ENCODE measurements at regions not wholly inside any gene's neighbourhood (a gene's known extent, or its start where the extent isn't known, plus 50 kb on each side); places are given as distances from the start of the nearest gene placed in this dataset.

GRCh38 chr13:61761690-61762089, 346.0 kb upstream of the PCDH20 start:
- ChIA-PET CTCF (no interaction called here), POLR2A (no interaction called here)
- H3K4me2 ChIP-seq (ENCODE audit: insufficient read depth, low read length), result no peak overlapping the region
- no peak for TF ChIP-seq MYC (IDR thresholded peaks at IDR 0.05; ENCODE audit: low read depth, low read length)
- TF ChIP-seq POLR2A (IDR thresholded peaks at IDR 0.05; ENCODE audit: low read depth, low read length), result no peak
- no peak for TF ChIP-seq EZH2 (IDR thresholded peaks at IDR 0.05; ENCODE audit: borderline replicate concordance, low read depth, low read length, severe bottlenecking)
- no peak for TF ChIP-seq GATA2 (IDR thresholded peaks at IDR 0.05; ENCODE audit: insufficient read depth, insufficient read length, low read depth, low read length)
- TF ChIP-seq JUN (IDR thresholded peaks at IDR 0.05; ENCODE audit: borderline replicate concordance, insufficient read depth, insufficient read length, low read depth), result no peak
- no peak for TF ChIP-seq POLR2AphosphoS5 (IDR thresholded peaks at IDR 0.05; ENCODE audit: insufficient read depth, low read depth, low read length)
- TF ChIP-seq CTCF (IDR thresholded peaks at IDR 0.05; ENCODE audit: extremely low read depth in 1 of 2, insufficient read depth in 1 of 2, low read depth in 1 of 2, low read length in 2 of 2), result no peak
- TF ChIP-seq, protein P1, sequence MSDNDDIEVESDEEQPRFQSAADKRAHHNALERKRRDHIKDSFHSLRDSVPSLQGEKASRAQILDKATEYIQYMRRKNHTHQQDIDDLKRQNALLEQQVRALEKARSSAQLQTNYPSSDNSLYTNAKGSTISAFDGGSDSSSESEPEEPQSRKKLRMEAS (IDR thresholded peaks at IDR 0.05; ENCODE audit: insufficient read depth, insufficient read length), result no peak
- TF ChIP-seq FOS (IDR thresholded peaks at IDR 0.05; ENCODE audit: borderline replicate concordance, insufficient read depth, low read length), result no peak
- no peaks in the 10 kb centered on the region for H3K79me2 ChIP-seq (ENCODE audit: control insufficient read depth, insufficient read depth, low read length)
- H4K20me1 ChIP-seq (replicated peaks; ENCODE audit: control insufficient read depth, extremely low read depth, insufficient read depth, low read length), result no peaks in the 10 kb centered on the region
- no peaks in the 10 kb centered on the region for H3K27me3 ChIP-seq (ENCODE audit: control insufficient read depth in 2 of 2, insufficient read depth in 2 of 2, low read length in 2 of 2)
- FAIRE-seq (no peak), DNase-seq (ENCODE audit: low read depth, low spot score) (no peak)
- no peak overlapping the region for H2AFZ ChIP-seq (ENCODE audit: low read depth, low read length)
- H3K36me3 ChIP-seq (ENCODE audit: control insufficient read depth in 2 of 2, extremely low read depth in 1 of 2, insufficient read depth in 2 of 2, low read length in 2 of 2), result no peaks in the 10 kb centered on the region
- H3K9me3 ChIP-seq (replicated peaks; ENCODE audit: control insufficient read depth, insufficient read depth, low read length), result no peaks in the 10 kb centered on the region
- intact Hi-C loops (cut with micrococcal nuclease), result no loop called here
- dilution Hi-C loops (cut with MboI; ENCODE audit: extremely low pct_ligation_motif_present, low sequenced_read_pairs), result no loop called here
- H3K4me1 ChIP-seq (ENCODE audit: control insufficient read depth, extremely low read depth, insufficient read depth, low read length), result no peaks in the 10 kb centered on the region
- no TSS peak for BruUV-seq (replicated peaks)
- no peak overlapping the region for H3K4me3 ChIP-seq (replicated peaks in 1 of 3; ENCODE audit: insufficient read depth in 1 of 3, low read depth in 1 of 3, low read length in 3 of 3)
- H3K27ac ChIP-seq (ENCODE audit: insufficient read depth, low read depth, low read length), result no peak overlapping the region
- no peak overlapping the region for H3K9ac ChIP-seq (replicated peaks; ENCODE audit: extremely low read depth, insufficient read depth, low read length)
- no peaks in the 10 kb centered on the region for H3K9me1 ChIP-seq (replicated peaks; ENCODE audit: control insufficient read depth, extremely low read depth, insufficient read depth, low read length)

Measured in endothelial cell of umbilical vein (primary cell).